ENCODE measurements at regions not wholly inside any gene's neighbourhood (a gene's known extent, or its start where the extent isn't known, plus 50 kb on each side); places are given as distances from the start of the nearest gene placed in this dataset.
A peak's percentile ranks its signal among the peaks of the same experiment; 100 is the strongest.

GRCh38 chr12:67764946-67765619 is 116.5 kb downstream of the DYRK2 start:
- no peak for TF ChIP-seq JUND (IDR thresholded peaks at IDR 0.05; ENCODE audit: low read depth)
- in situ Hi-C loops (cut with HindIII; ENCODE audit: low pct_unique_long_range_greater_than_20kb, low sequenced_read_pairs), result no loop called here
- DNase-seq (ENCODE audit: low read depth in 1 of 2, low spot score in 1 of 2), result no peak

- in situ Hi-C loops (cut with HindIII; ENCODE audit: low pct_unique_long_range_greater_than_20kb, low sequenced_read_pairs), result no loop called here
- DNase-seq (ENCODE audit: low read depth in 1 of 2, low spot score in 1 of 2), result no peak
- no peak for TF ChIP-seq JUND (IDR thresholded peaks at IDR 0.05; ENCODE audit: low read depth)
These were observed 117.5 kb downstream of the DYRK2 start for GRCh38 chr12:67765776-67766766.

GRCh38 chr12:67772267-67773169 is 124.0 kb downstream of the DYRK2 start:
- in situ Hi-C loops (cut with HindIII; ENCODE audit: low pct_unique_long_range_greater_than_20kb, low sequenced_read_pairs), result no loop called here
- TF ChIP-seq JUND (IDR thresholded peaks at IDR 0.05; ENCODE audit: low read depth), result no peak
- no peak for DNase-seq (ENCODE audit: low read depth in 1 of 2, low spot score in 1 of 2)

- no peak for TF ChIP-seq JUND (IDR thresholded peaks at IDR 0.05; ENCODE audit: low read depth)
- in situ Hi-C loops (cut with HindIII; ENCODE audit: low pct_unique_long_range_greater_than_20kb, low sequenced_read_pairs), result no loop called here
- DNase-seq (ENCODE audit: low read depth in 1 of 2, low spot score in 1 of 2), result no peak
These were observed 125.4 kb downstream of the DYRK2 start for GRCh38 chr12:67773896-67774295.

- no peak for TF ChIP-seq JUND (IDR thresholded peaks at IDR 0.05; ENCODE audit: low read depth)
- DNase-seq (ENCODE audit: low read depth in 1 of 2, low spot score in 1 of 2), result no peak
- in situ Hi-C loops (cut with HindIII; ENCODE audit: low pct_unique_long_range_greater_than_20kb, low sequenced_read_pairs), result no loop called here
These were observed 126.5 kb downstream of the DYRK2 start for GRCh38 chr12:67774983-67775587.

- in situ Hi-C loops (cut with HindIII; ENCODE audit: low pct_unique_long_range_greater_than_20kb, low sequenced_read_pairs), result no loop called here
- TF ChIP-seq JUND (IDR thresholded peaks at IDR 0.05; ENCODE audit: low read depth), result no peak
- DNase-seq (ENCODE audit: low read depth in 1 of 2, low spot score in 1 of 2), result peak in 1 of 2 experiments; percentile 28
These were observed 132.1 kb downstream of the DYRK2 start for GRCh38 chr12:67780580-67781084.

GRCh38 chr12:67782573-67782972 is 134.0 kb downstream of the DYRK2 start:
- in situ Hi-C loops (cut with HindIII; ENCODE audit: low pct_unique_long_range_greater_than_20kb, low sequenced_read_pairs), result no loop called here
- no peak for TF ChIP-seq JUND (IDR thresholded peaks at IDR 0.05; ENCODE audit: low read depth)
- DNase-seq (ENCODE audit: low read depth in 1 of 2, low spot score in 1 of 2), result no peak

GRCh38 chr12:67783393-67783792 is 134.8 kb downstream of the DYRK2 start:
- in situ Hi-C loops (cut with HindIII; ENCODE audit: low pct_unique_long_range_greater_than_20kb, low sequenced_read_pairs), result no loop called here
- no peak for DNase-seq (ENCODE audit: low read depth in 1 of 2, low spot score in 1 of 2)
- no peak for TF ChIP-seq JUND (IDR thresholded peaks at IDR 0.05; ENCODE audit: low read depth)

- in situ Hi-C loops (cut with HindIII; ENCODE audit: low pct_unique_long_range_greater_than_20kb, low sequenced_read_pairs), result no loop called here
- peak in 1 of 2 experiments; percentile 22 for DNase-seq (ENCODE audit: low read depth in 1 of 2, low spot score in 1 of 2)
- TF ChIP-seq JUND (IDR thresholded peaks at IDR 0.05; ENCODE audit: low read depth), result no peak
These were observed 136.3 kb downstream of the DYRK2 start for GRCh38 chr12:67784831-67785230.

- no peak for TF ChIP-seq JUND (IDR thresholded peaks at IDR 0.05; ENCODE audit: low read depth)
These were observed 137.5 kb downstream of the DYRK2 start for GRCh38 chr12:67786086-67786485.

GRCh38 chr12:67788118-67788517 is 139.6 kb downstream of the DYRK2 start:
- no peak for TF ChIP-seq JUND (IDR thresholded peaks at IDR 0.05; ENCODE audit: low read depth)
- in situ Hi-C loops (cut with HindIII; ENCODE audit: low pct_unique_long_range_greater_than_20kb, low sequenced_read_pairs), result no loop called here
- no peak for DNase-seq (ENCODE audit: low read depth in 1 of 2, low spot score in 1 of 2)

More at GRCh38 chr12:67786086-67786485, 137.5 kb downstream of the DYRK2 start:
- in situ Hi-C loops (cut with HindIII; ENCODE audit: low pct_unique_long_range_greater_than_20kb, low sequenced_read_pairs), result no loop called here
- DNase-seq (ENCODE audit: low read depth in 1 of 2, low spot score in 1 of 2), result no peak

GRCh38 chr12:67789266-67789665 is 140.7 kb downstream of the DYRK2 start:
- in situ Hi-C loops (cut with HindIII; ENCODE audit: low pct_unique_long_range_greater_than_20kb, low sequenced_read_pairs), result no loop called here
- DNase-seq (ENCODE audit: low read depth in 1 of 2, low spot score in 1 of 2), result no peak
- no peak for TF ChIP-seq JUND (IDR thresholded peaks at IDR 0.05; ENCODE audit: low read depth)
